MM.1S (cell line): ENCODE measurements at regions not wholly inside any gene's neighbourhood (a gene's known extent, or its start where the extent isn't known, plus 50 kb on each side); places are given as distances from the start of the nearest gene placed in this dataset.
"Not testable (repeated sequence)": the region's sequence is repeated elsewhere in the genome, so short reads cannot be mapped to it uniquely, and the experiment has no call there.

Experiments
- DNase-seq: peaks from one replicate; pipeline ENCODE4 v3.0.0-alpha.2; 2015
- H2AFZ ChIP-seq: fragments of 300-600 bp; sonication (generic); 2 replicates; pipeline ENCODE4 v1.6.0; 2016; ENCODE audit warnings: antibody characterized with exemption, low read length
- H3F3A ChIP-seq: fragments of 300-600 bp; sonication (generic); 2 replicates; pipeline ENCODE4 v1.6.1; 2016; ENCODE audit warnings: mild to moderate bottlenecking, antibody characterized with exemption, low read length, moderate library complexity, mixed read lengths; ENCODE audit not compliant: insufficient read depth
- H3K27ac ChIP-seq: fragments of 300-600 bp; sonication (generic); 2 replicates; pipeline ENCODE4 v1.5.1; 2016; ENCODE audit warnings: mild to moderate bottlenecking, low read length
- H3K27me3 ChIP-seq: fragments of 300-600 bp; sonication (generic); replicated peaks from 2 replicates; pipeline ENCODE4 v1.6.0; 2016; ENCODE audit warnings: low read length; ENCODE audit not compliant: insufficient read depth
- H3K36me3 ChIP-seq: fragments of 300-600 bp; sonication (generic); replicated peaks from 2 replicates; pipeline ENCODE4 v1.6.1; 2016; ENCODE audit warnings: mild to moderate bottlenecking, low read length, mixed read lengths; ENCODE audit not compliant: insufficient read depth
- H3K4me1 ChIP-seq: fragments of 300-600 bp; sonication (generic); 2 replicates; pipeline ENCODE4 v1.6.1; 2016; ENCODE audit warnings: low read length, mixed read lengths
- H3K4me2 ChIP-seq: fragments of 300-600 bp; sonication (generic); 2 replicates; pipeline ENCODE4 v1.6.0; 2016; ENCODE audit warnings: low read depth, low read length
- H3K4me3 ChIP-seq: fragments of 300-600 bp; sonication (generic); 2 replicates; pipeline ENCODE4 v1.5.1; 2016; ENCODE audit warnings: low read length, mixed read lengths
- H3K79me2 ChIP-seq: fragments of 300-600 bp; sonication (generic); 2 replicates; pipeline ENCODE4 v1.6.1; 2016; ENCODE audit warnings: mixed run types, low read length, mixed read lengths
- H3K9ac ChIP-seq: fragments of 300-600 bp; sonication (generic); 2 replicates; pipeline ENCODE4 v1.6.1; 2016; ENCODE audit warnings: low read length, mixed read lengths
- H3K9me2 ChIP-seq: fragments of 300-600 bp; sonication (generic); replicated peaks from 2 replicates; pipeline ENCODE4 v1.6.1; 2016; ENCODE audit warnings: mild to moderate bottlenecking, low read length, mixed read lengths; ENCODE audit not compliant: insufficient read depth
- H3K9me3 ChIP-seq: fragments of 300-600 bp; sonication (generic); replicated peaks from 2 replicates; pipeline ENCODE4 v1.6.1; 2016; ENCODE audit warnings: mild to moderate bottlenecking, low read length, mixed read lengths; ENCODE audit not compliant: insufficient read depth
- H4K20me1 ChIP-seq: fragments of 300-600 bp; sonication (generic); 2 replicates; pipeline ENCODE4 v1.6.1; 2016; ENCODE audit warnings: mild to moderate bottlenecking, low read length, moderate library complexity, mixed read lengths; ENCODE audit not compliant: insufficient read depth
- CTCF ChIP-seq: fragments of 300-600 bp; sonication (generic); IDR thresholded peaks from 2 replicates; pipeline ENCODE4 v1.5.1; 2016; ENCODE audit warnings: antibody characterized with exemption, low read length, mixed read lengths
- EZH2 ChIP-seq: fragments of 300-600 bp; sonication (generic); optimal IDR thresholded peaks from 2 replicates; pipeline ENCODE3; 2017; ENCODE audit warnings: low read depth, mild to moderate bottlenecking, antibody characterized with exemption, low read length, mixed read lengths
- EZH2phosphoT487 ChIP-seq: fragments of 300-600 bp; sonication (generic); IDR thresholded peaks from 2 replicates; pipeline ENCODE4 v1.6.1; 2018; ENCODE audit warnings: antibody characterized with exemption, low read length

GRCh38 chr1:82354546-82354945, 553.8 kb downstream of the ADGRL2 start:
- H3K4me1 ChIP-seq, H3K79me2 ChIP-seq, H3K9me3 ChIP-seq, H2AFZ ChIP-seq, H3K27me3 ChIP-seq, H3K27ac ChIP-seq, H3K9me2 ChIP-seq, H3F3A ChIP-seq, H3K9ac ChIP-seq, H4K20me1 ChIP-seq, H3K36me3 ChIP-seq, H3K4me3 ChIP-seq, H3K4me2 ChIP-seq, DNase-seq: not testable (repeated sequence)

GRCh38 chr1:82348487-82348886, 547.8 kb downstream of the ADGRL2 start:
- H3K4me2 ChIP-seq: no peak overlapping the region
- DNase-seq: no peak
- H3K27me3 ChIP-seq: no peaks in the 10 kb centered on the region
- no peak overlapping the region for H3K9ac ChIP-seq
- TF ChIP-seq CTCF (no peak), EZH2 (no peak), EZH2phosphoT487 (no peak)
- H3K79me2 ChIP-seq: no peaks in the 10 kb centered on the region
- no peak overlapping the region for H3K4me3 ChIP-seq
- no peaks in the 10 kb centered on the region for H3K36me3 ChIP-seq
- H3K9me3 ChIP-seq: no peaks in the 10 kb centered on the region
- no peaks in the 10 kb centered on the region for H3K4me1 ChIP-seq
- no peaks in the 10 kb centered on the region for H4K20me1 ChIP-seq
- no peak overlapping the region for H2AFZ ChIP-seq
- no peak overlapping the region for H3K27ac ChIP-seq
- H3K9me2 ChIP-seq: no peaks in the 10 kb centered on the region
- H3F3A ChIP-seq: no peaks in the 10 kb centered on the region

GRCh38 chr1:82346141-82346540, 545.4 kb downstream of the ADGRL2 start:
- DNase-seq: no peak
- Histone ChIP-seq H3K27ac (no peak overlapping the region), H3K79me2 (no peaks in the 10 kb centered on the region)

GRCh38 chr1:82343381-82343780, 542.6 kb downstream of the ADGRL2 start:
- Histone ChIP-seq H3K27ac (no peak overlapping the region), H3K9ac (no peak overlapping the region), H3K27me3 (no peaks in the 10 kb centered on the region), H3K4me2 (no peak overlapping the region), H3K9me3 (no peaks in the 10 kb centered on the region), H2AFZ (no peak overlapping the region), H3K4me3 (no peak overlapping the region), H3K4me1 (no peaks in the 10 kb centered on the region), H4K20me1 (no peaks in the 10 kb centered on the region), H3K9me2 (no peaks in the 10 kb centered on the region), H3F3A (no peaks in the 10 kb centered on the region), H3K79me2 (no peaks in the 10 kb centered on the region), H3K36me3 (no peaks in the 10 kb centered on the region)
- TF ChIP-seq EZH2phosphoT487 (no peak), EZH2 (no peak), CTCF (no peak)
- DNase-seq: no peak

More at GRCh38 chr1:82346141-82346540, 545.4 kb downstream of the ADGRL2 start:
- TF ChIP-seq EZH2 (no peak), EZH2phosphoT487 (no peak), CTCF (no peak)
- no peaks in the 10 kb centered on the region for H3K9me3 ChIP-seq
- no peak overlapping the region for H3K4me2 ChIP-seq
- H3F3A ChIP-seq: no peaks in the 10 kb centered on the region
- no peaks in the 10 kb centered on the region for H3K27me3 ChIP-seq
- no peak overlapping the region for H3K9ac ChIP-seq
- no peaks in the 10 kb centered on the region for H3K36me3 ChIP-seq
- H3K9me2 ChIP-seq: no peaks in the 10 kb centered on the region
- H4K20me1 ChIP-seq: no peaks in the 10 kb centered on the region
- H3K4me1 ChIP-seq: no peaks in the 10 kb centered on the region
- no peak overlapping the region for H3K4me3 ChIP-seq
- no peak overlapping the region for H2AFZ ChIP-seq
